ENCODE measurements at regions not wholly inside any gene's neighbourhood (a gene's known extent, or its start where the extent isn't known, plus 50 kb on each side); places are given as distances from the start of the nearest gene placed in this dataset.

- no peak overlapping the region for H2AFZ ChIP-seq (ENCODE audit: low read length)
- no peaks in the 10 kb centered on the region for H3K27me3 ChIP-seq (ENCODE audit: insufficient read depth, low read length)
- no peaks in the 10 kb centered on the region for H3K79me2 ChIP-seq (ENCODE audit: insufficient read depth, low read length)
- H3K9me2 ChIP-seq (ENCODE audit: low read depth, low read length) = no peaks in the 10 kb centered on the region
- no peak overlapping the region for H3K27ac ChIP-seq (ENCODE audit: low read depth, low read length, poor library complexity, severe bottlenecking)
- no peaks in the 10 kb centered on the region for H3K4me1 ChIP-seq (ENCODE audit: insufficient read depth, low read length, severe bottlenecking)
- no peaks in the 10 kb centered on the region for H3K9me3 ChIP-seq (ENCODE audit: low read length)
- no peak overlapping the region for H3K9ac ChIP-seq (ENCODE audit: low read length)
- TF ChIP-seq CTCF (IDR thresholded peaks at IDR 0.05; ENCODE audit: low read length) (no peak), EZH2 (IDR thresholded peaks at IDR 0.05; ENCODE audit: borderline replicate concordance, low read length) (no peak)
- H3K4me3 ChIP-seq (ENCODE audit: low read depth, low read length, poor library complexity, severe bottlenecking) = no peak overlapping the region
- H3K36me3 ChIP-seq (ENCODE audit: insufficient read depth, low read length) = no peaks in the 10 kb centered on the region
- H3F3A ChIP-seq (ENCODE audit: insufficient read depth, low read length) = no peaks in the 10 kb centered on the region
- H3K4me2 ChIP-seq (ENCODE audit: low read length) = no peak overlapping the region
- no peaks in the 10 kb centered on the region for H4K20me1 ChIP-seq (ENCODE audit: insufficient read depth, low read length)
These were observed 224.9 kb downstream of the TANC2 start for GRCh38 chr17:63190821-63191370.

- Histone ChIP-seq H3K4me2 (ENCODE audit: low read length) (no peak overlapping the region), H3F3A (ENCODE audit: insufficient read depth, low read length) (no peaks in the 10 kb centered on the region), H3K4me1 (ENCODE audit: insufficient read depth, low read length, severe bottlenecking) (no peaks in the 10 kb centered on the region), H3K4me3 (ENCODE audit: low read depth, low read length, poor library complexity, severe bottlenecking) (no peak overlapping the region), H4K20me1 (ENCODE audit: insufficient read depth, low read length) (no peaks in the 10 kb centered on the region), H2AFZ (ENCODE audit: low read length) (no peak overlapping the region), H3K36me3 (ENCODE audit: insufficient read depth, low read length) (no peaks in the 10 kb centered on the region), H3K9ac (ENCODE audit: low read length) (no peak overlapping the region), H3K27ac (ENCODE audit: low read depth, low read length, poor library complexity, severe bottlenecking) (no peak overlapping the region), H3K27me3 (ENCODE audit: insufficient read depth, low read length) (no peaks in the 10 kb centered on the region; the same call in 1 of the 2 replicates), H3K9me2 (ENCODE audit: low read depth, low read length) (no peaks in the 10 kb centered on the region), H3K79me2 (ENCODE audit: insufficient read depth, low read length) (no peaks in the 10 kb centered on the region), H3K9me3 (ENCODE audit: low read length) (no peaks in the 10 kb centered on the region)
- TF ChIP-seq EZH2 (IDR thresholded peaks at IDR 0.05; ENCODE audit: borderline replicate concordance, low read length) = no peak
- no peak for TF ChIP-seq CTCF (IDR thresholded peaks at IDR 0.05; ENCODE audit: low read length)
These were observed 225.6 kb downstream of the TANC2 start for GRCh38 chr17:63191610-63192009.

DNA sequence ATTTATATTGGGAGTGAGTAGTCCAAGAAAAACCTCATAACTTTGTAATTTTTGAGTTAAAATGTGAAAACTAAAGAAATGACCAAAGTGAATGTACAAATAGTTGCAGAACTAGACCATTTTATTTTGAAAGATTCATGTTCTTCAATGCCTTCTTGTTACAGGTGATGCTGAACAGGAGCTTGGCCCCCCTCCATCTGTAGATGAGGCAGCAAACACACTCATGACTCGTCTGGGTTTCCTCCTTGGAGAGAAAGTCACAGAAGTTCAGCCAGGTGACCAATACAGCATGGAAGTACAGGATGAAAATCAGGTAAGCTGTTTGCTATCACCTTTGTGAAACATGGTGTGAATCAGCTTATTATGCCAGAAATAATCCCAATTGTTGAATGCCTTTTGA is 227.8 kb downstream of the TANC2 start:
- Histone ChIP-seq H3K27ac (ENCODE audit: low read depth, low read length, poor library complexity, severe bottlenecking) (no peak overlapping the region), H2AFZ (ENCODE audit: low read length) (no peak overlapping the region), H3K36me3 (ENCODE audit: insufficient read depth, low read length) (no peaks in the 10 kb centered on the region), H3F3A (ENCODE audit: insufficient read depth, low read length) (no peaks in the 10 kb centered on the region), H4K20me1 (ENCODE audit: insufficient read depth, low read length) (no peaks in the 10 kb centered on the region), H3K79me2 (ENCODE audit: insufficient read depth, low read length) (no peaks in the 10 kb centered on the region), H3K4me3 (ENCODE audit: low read depth, low read length, poor library complexity, severe bottlenecking) (no peak overlapping the region), H3K9ac (ENCODE audit: low read length) (no peak overlapping the region), H3K9me2 (ENCODE audit: low read depth, low read length) (no peaks in the 10 kb centered on the region), H3K27me3 (ENCODE audit: insufficient read depth, low read length) (no peaks in the 10 kb centered on the region; the same call in 1 of the 2 replicates), H3K4me2 (ENCODE audit: low read length) (no peak overlapping the region), H3K9me3 (ENCODE audit: low read length) (no peaks in the 10 kb centered on the region), H3K4me1 (ENCODE audit: insufficient read depth, low read length, severe bottlenecking) (no peaks in the 10 kb centered on the region)
- TF ChIP-seq CTCF (IDR thresholded peaks at IDR 0.05; ENCODE audit: low read length) = no peak
- no peak for TF ChIP-seq EZH2 (IDR thresholded peaks at IDR 0.05; ENCODE audit: borderline replicate concordance, low read length)
